SU-DHL-6 (cell line): ENCODE measurements at regions not wholly inside any gene's neighbourhood (a gene's known extent, or its start where the extent isn't known, plus 50 kb on each side); places are given as distances from the start of the nearest gene placed in this dataset.

Experiments used
- H2AFZ ChIP-seq: fragments of 200-600 bp; sonication (generic); 2 replicates; pipeline ENCODE4 v1.6.1; 2014; ENCODE audit warnings: low read depth, mild to moderate bottlenecking, moderate library complexity, mixed read lengths, antibody characterized with exemption, low read length; ENCODE audit not compliant: severe bottlenecking
- H3F3A ChIP-seq: fragments of 200-600 bp; shearing (Covaris generic); 2 replicates; pipeline ENCODE4 v1.6.0; 2016; ENCODE audit warnings: antibody characterized with exemption, mild to moderate bottlenecking; ENCODE audit not compliant: insufficient read depth
- H3K27ac ChIP-seq: fragments of 200-600 bp; sonication (generic); 2 replicates; pipeline ENCODE4 v1.5.1; 2016; ENCODE audit warnings: low read depth, mild to moderate bottlenecking, low read length, moderate library complexity, mixed read lengths
- H3K27me3 ChIP-seq: fragments of 200-600 bp; sonication (generic), shearing (Covaris generic); 2 replicates; pipeline ENCODE4 v1.6.0; 2014; ENCODE audit warnings: mild to moderate bottlenecking, low read length
- H3K36me3 ChIP-seq: fragments of 200-600 bp; sonication (generic); 2 replicates; pipeline ENCODE4 v1.6.1; 2014; ENCODE audit warnings: mild to moderate bottlenecking, low read length, mixed read lengths
- H3K4me2 ChIP-seq: fragments of 300-600, 200-600 bp; shearing (Covaris generic), sonication (generic); 2 replicates; pipeline ENCODE4 v1.6.0; 2014; ENCODE audit warnings: low read length, low read depth, mild to moderate bottlenecking; ENCODE audit not compliant: poor library complexity, severe bottlenecking
- H3K4me3 ChIP-seq: fragments of 200-600 bp; sonication (generic); 2 replicates; pipeline ENCODE4 v1.5.1; 2014; ENCODE audit warnings: antibody characterized with exemption, low read length, mild to moderate bottlenecking, mixed read lengths; ENCODE audit not compliant: insufficient read depth, poor library complexity, severe bottlenecking
- H3K79me2 ChIP-seq: fragments of 200-600 bp; sonication (generic); 2 replicates; pipeline ENCODE4 v1.6.1; 2014; ENCODE audit warnings: mild to moderate bottlenecking, low read length, moderate library complexity; ENCODE audit not compliant: insufficient read depth
- H3K9ac ChIP-seq: fragments of 200-600 bp; sonication (generic); 2 replicates; pipeline ENCODE4 v1.7.0; 2014; ENCODE audit warnings: mild to moderate bottlenecking, low read length
- H3K9me2 ChIP-seq: fragments of 200-600 bp; sonication (generic); replicated peaks from 2 replicates; pipeline ENCODE4 v1.6.1; 2014; ENCODE audit warnings: low read length; ENCODE audit not compliant: insufficient read depth
- H3K9me3 ChIP-seq: fragments of 200-600 bp; sonication (generic); 2 replicates; pipeline ENCODE4 v1.6.1; 2014; ENCODE audit warnings: low read length, mixed read lengths; ENCODE audit not compliant: insufficient read depth
- H4K20me1 ChIP-seq: fragments of 200-600 bp; sonication (generic); 2 replicates; pipeline ENCODE4 v1.6.1; 2014; ENCODE audit warnings: low read depth, mild to moderate bottlenecking, antibody characterized with exemption, low read length, moderate library complexity, mixed read lengths
- EZH2phosphoT487 ChIP-seq: fragments of 200-600 bp; sonication (generic), shearing (Covaris generic); conservative IDR thresholded peaks from 2 replicates; pipeline ENCODE4 v1.6.1; 2018; ENCODE audit warnings: mild to moderate bottlenecking, antibody characterized with exemption, low read length, moderate library complexity, mixed read lengths
- TF ChIP-seq, protein P1 (sequence below): fragments of 200-600 bp; sonication (generic); IDR thresholded peaks from one replicate; pipeline ENCODE4 v1.5.1; 2017; ENCODE audit warnings: antibody characterized with exemption, mild to moderate bottlenecking, low read length, moderate library complexity; ENCODE audit not compliant: insufficient read depth, poor library complexity, severe bottlenecking

DNA sequence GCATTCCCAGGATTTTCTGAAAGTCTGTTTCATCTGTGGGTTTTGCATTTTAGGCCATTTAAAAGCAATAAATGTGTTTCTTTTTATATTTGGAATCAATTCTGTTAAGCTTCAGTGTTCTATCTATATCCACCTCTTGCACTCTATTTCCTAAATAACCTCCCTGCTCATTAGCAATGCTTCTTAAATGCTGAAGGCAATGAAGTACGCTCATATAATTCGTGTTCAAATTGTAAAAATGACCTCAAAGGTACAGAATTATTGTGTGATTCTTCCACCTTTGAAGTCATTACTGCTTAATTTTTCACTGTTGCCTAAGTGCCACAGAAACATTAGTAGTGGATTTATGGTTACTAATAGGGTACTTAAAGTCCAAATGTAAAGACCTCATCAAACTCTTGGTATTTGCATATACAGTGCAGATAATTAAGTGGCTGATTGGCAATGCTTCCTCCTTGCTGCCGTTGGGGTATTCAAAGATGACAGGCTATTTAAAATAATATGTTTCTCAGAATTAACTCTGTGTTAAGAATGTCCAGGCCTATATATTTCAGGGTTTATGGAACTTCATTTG lies 730.8 kb downstream of the TECRL start:
- TF ChIP-seq, protein P1, sequence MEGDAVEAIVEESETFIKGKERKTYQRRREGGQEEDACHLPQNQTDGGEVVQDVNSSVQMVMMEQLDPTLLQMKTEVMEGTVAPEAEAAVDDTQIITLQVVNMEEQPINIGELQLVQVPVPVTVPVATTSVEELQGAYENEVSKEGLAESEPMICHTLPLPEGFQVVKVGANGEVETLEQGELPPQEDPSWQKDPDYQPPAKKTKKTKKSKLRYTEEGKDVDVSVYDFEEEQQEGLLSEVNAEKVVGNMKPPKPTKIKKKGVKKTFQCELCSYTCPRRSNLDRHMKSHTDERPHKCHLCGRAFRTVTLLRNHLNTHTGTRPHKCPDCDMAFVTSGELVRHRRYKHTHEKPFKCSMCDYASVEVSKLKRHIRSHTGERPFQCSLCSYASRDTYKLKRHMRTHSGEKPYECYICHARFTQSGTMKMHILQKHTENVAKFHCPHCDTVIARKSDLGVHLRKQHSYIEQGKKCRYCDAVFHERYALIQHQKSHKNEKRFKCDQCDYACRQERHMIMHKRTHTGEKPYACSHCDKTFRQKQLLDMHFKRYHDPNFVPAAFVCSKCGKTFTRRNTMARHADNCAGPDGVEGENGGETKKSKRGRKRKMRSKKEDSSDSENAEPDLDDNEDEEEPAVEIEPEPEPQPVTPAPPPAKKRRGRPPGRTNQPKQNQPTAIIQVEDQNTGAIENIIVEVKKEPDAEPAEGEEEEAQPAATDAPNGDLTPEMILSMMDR: no peak
- no peak for TF ChIP-seq EZH2phosphoT487
- no peaks in the 10 kb centered on the region for H4K20me1 ChIP-seq
- H3K27me3 ChIP-seq: no peaks in the 10 kb centered on the region
- no peaks in the 10 kb centered on the region for H3K9me3 ChIP-seq
- H3K4me3 ChIP-seq: no peak overlapping the region
- no peaks in the 10 kb centered on the region for H3K9me2 ChIP-seq
- no peak overlapping the region for H3K4me2 ChIP-seq
- H3K27ac ChIP-seq: no peak overlapping the region
- no peaks in the 10 kb centered on the region for H3F3A ChIP-seq
- no peak overlapping the region for H3K9ac ChIP-seq
- no peaks in the 10 kb centered on the region for H3K36me3 ChIP-seq
- no peaks in the 10 kb centered on the region for H3K79me2 ChIP-seq
- H2AFZ ChIP-seq: no peak overlapping the region

DNA sequence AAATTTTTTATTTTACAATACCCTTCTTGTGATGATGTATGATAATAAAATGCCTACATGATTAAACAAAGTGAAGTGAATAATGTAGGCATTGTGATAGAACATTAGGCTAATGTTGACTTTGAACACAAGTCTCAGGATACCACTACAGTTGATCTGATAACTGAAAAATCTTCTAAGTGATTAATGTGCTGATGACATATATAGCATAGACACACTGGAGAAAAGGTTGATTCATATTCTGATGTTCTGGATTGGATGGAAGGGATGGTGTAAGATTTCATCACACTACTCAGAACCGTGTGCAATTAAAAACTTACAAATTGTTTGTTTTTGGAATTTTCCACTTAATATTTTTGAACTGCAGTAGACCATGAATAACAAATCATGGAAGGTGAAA lies 738.5 kb downstream of the TECRL start:
- no peaks in the 10 kb centered on the region for H3K27me3 ChIP-seq
- no peaks in the 10 kb centered on the region for H4K20me1 ChIP-seq
- no peaks in the 10 kb centered on the region for H3K9me2 ChIP-seq
- no peaks in the 10 kb centered on the region for H3K79me2 ChIP-seq
- no peak overlapping the region for H3K27ac ChIP-seq
- no peak overlapping the region for H3K9ac ChIP-seq
- no peak overlapping the region for H3K4me3 ChIP-seq
- H2AFZ ChIP-seq: no peak overlapping the region
- no peaks in the 10 kb centered on the region for H3F3A ChIP-seq
- no peaks in the 10 kb centered on the region for H3K9me3 ChIP-seq
- H3K36me3 ChIP-seq: no peaks in the 10 kb centered on the region
- TF ChIP-seq EZH2phosphoT487: no peak
- TF ChIP-seq, protein P1: no peak
- H3K4me2 ChIP-seq: no peak overlapping the region

DNA sequence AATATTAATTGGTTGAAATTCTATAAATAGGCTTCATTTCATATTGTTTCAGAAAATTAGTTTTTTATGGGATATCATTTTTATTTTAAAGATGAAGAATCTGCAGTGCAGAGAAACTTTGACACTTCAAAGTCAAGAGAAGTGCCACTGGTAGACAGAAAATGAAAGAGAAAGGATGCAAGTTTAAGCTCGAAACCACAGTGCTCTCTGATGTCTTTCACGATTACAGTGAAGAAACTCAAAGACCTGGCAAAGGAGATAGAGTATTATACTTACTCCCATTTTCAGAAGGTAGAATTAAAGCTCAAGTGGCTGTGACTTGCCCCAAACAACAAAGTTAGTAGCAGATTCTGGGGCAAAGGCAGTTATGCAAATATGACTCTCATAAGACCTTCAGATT lies 745.4 kb downstream of the TECRL start:
- Histone ChIP-seq H3K9me3 (no peaks in the 10 kb centered on the region), H3K9ac (no peak overlapping the region), H3K27me3 (no peaks in the 10 kb centered on the region), H3K4me2 (peak overlapping the region; percentile 46), H4K20me1 (no peaks in the 10 kb centered on the region), H3K4me3 (peak overlapping the region; percentile 38), H2AFZ (no peak overlapping the region), H3F3A (no peaks in the 10 kb centered on the region), H3K27ac (peak overlapping the region; percentile 51), H3K9me2 (no peaks in the 10 kb centered on the region), H3K79me2 (no peaks in the 10 kb centered on the region), H3K36me3 (no peaks in the 10 kb centered on the region)
- TF ChIP-seq EZH2phosphoT487: no peak
- TF ChIP-seq, protein P1: no peak
